Stimulated activated CD8-positive, alpha-beta memory T cell treated with anti-CD3 and anti-CD28 coated beads, Interleukin-15, amount 100 ng/mL, for 24 hours (primary cell): ENCODE measurements at regions not wholly inside any gene's neighbourhood (a gene's known extent, or its start where the extent isn't known, plus 50 kb on each side); places are given as distances from the start of the nearest gene placed in this dataset.

Source experiments
- DNase-seq: peaks from one replicate; pipeline ENCODE4 v3.0.0-alpha.2; 2020; ENCODE audit warnings: low read depth

GRCh38 chr15:39479911-39480310, 101.0 kb upstream of the THBS1 start:
- no peak for DNase-seq

GRCh38 chr15:39482459-39482858, 98.4 kb upstream of the THBS1 start:
- DNase-seq = no peak

GRCh38 chr15:39486621-39487457, 94.0 kb upstream of the THBS1 start:
- DNase-seq = no peak

- DNase-seq = no peak
These were observed 93.5 kb upstream of the THBS1 start for GRCh38 chr15:39487458-39487735.

GRCh38 chr15:39488516-39488915, 92.4 kb upstream of the THBS1 start:
- DNase-seq = no peak

GRCh38 chr15:39488961-39489360, 91.9 kb upstream of the THBS1 start:
- DNase-seq = no peak

GRCh38 chr15:39491115-39491885, 89.6 kb upstream of the THBS1 start:
- no peak for DNase-seq

GRCh38 chr15:39491886-39492490, 88.9 kb upstream of the THBS1 start:
- DNase-seq = no peak

GRCh38 chr15:39493424-39494067, 87.3 kb upstream of the THBS1 start:
- DNase-seq = no peak

GRCh38 chr15:39494462-39494861, 86.4 kb upstream of the THBS1 start:
- DNase-seq = no peak

- DNase-seq = no peak
These were observed 84.7 kb upstream of the THBS1 start for GRCh38 chr15:39495871-39496840.

- DNase-seq = no peak
These were observed 83.7 kb upstream of the THBS1 start for GRCh38 chr15:39497016-39497758.

GRCh38 chr15:39497759-39498565, 82.9 kb upstream of the THBS1 start:
- DNase-seq = no peak

- no peak for DNase-seq
These were observed 82.2 kb upstream of the THBS1 start for GRCh38 chr15:39498629-39499028.

- no peak for DNase-seq
These were observed 81.8 kb upstream of the THBS1 start for GRCh38 chr15:39499042-39499441.

GRCh38 chr15:39499681-39500080, 81.2 kb upstream of the THBS1 start:
- no peak for DNase-seq

GRCh38 chr15:39501366-39502081, 79.4 kb upstream of the THBS1 start:
- no peak for DNase-seq

GRCh38 chr15:39502082-39502447, 78.8 kb upstream of the THBS1 start:
- DNase-seq = no peak

GRCh38 chr15:39502611-39503195, 78.2 kb upstream of the THBS1 start:
- no peak for DNase-seq
